Tibial nerve (tissue), 4 donors: ENCODE measurements at regions not wholly inside any gene's neighbourhood (a gene's known extent, or its start where the extent isn't known, plus 50 kb on each side); places are given as distances from the start of the nearest gene placed in this dataset.

Source experiments
- DNase-seq, 2 donors: peaks; one replicate each; pipeline ENCODE4 v3.0.0-alpha.2; 2019; ENCODE audit warnings: low spot score in 2 of 2
- H3K27ac ChIP-seq, 4 donors: fragments of 200-600 bp; sonication (generic) in 3 of 4; one replicate each; pipeline ENCODE4 v1.5.1; 2017 to 2019; ENCODE audit warnings: mild to moderate bottlenecking in 1 of 4
- H3K27me3 ChIP-seq, 2 donors: fragments of 200-600 bp; sonication (generic) in 1 of 2; one replicate each; pipeline versions ENCODE4 v1.5.1 to v1.6.0; 2017 to 2019
- H3K36me3 ChIP-seq, 3 donors: fragments of 200-600 bp; sonication (generic); one replicate each; pipeline ENCODE4 v1.5.1; 2018 to 2019
- H3K4me1 ChIP-seq, 4 donors: fragments of 200-600 bp; sonication (generic) in 3 of 4; one replicate each; pipeline ENCODE4 v1.5.1; 2017 to 2019
- H3K4me3 ChIP-seq, 4 donors: fragments of 200-600 bp; sonication (generic) in 3 of 4; one replicate each; pipeline ENCODE4 v1.5.1; 2017 to 2019; ENCODE audit warnings: mild to moderate bottlenecking in 1 of 4, moderate library complexity in 1 of 4
- H3K9me3 ChIP-seq, 4 donors: fragments of 200-600 bp; sonication (generic) in 3 of 4; one replicate each; pipeline ENCODE4 v1.5.1; 2017 to 2019
- CTCF ChIP-seq, 5 experiments: fragments of 200-600 bp in 3 of 5; fragments of 450-650 bp in 2 of 5; sonication (generic) in 3 of 5; IDR thresholded peaks; one replicate each; pipeline ENCODE4 v1.5.1; 2016 to 2019; ENCODE audit warnings: antibody characterized with exemption in 5 of 5, mild to moderate bottlenecking in 3 of 5, moderate library complexity in 2 of 5
- EP300 ChIP-seq, 2 donors: sonication (generic); formaldehyde crosslinking; IDR thresholded peaks; one replicate each; pipeline ENCODE4 v1.6.1; 2017; ENCODE audit warnings: antibody characterized with exemption in 2 of 2, mild to moderate bottlenecking in 1 of 2
- POLR2A ChIP-seq, 2 donors: fragments of 450-650 bp; IDR thresholded peaks; one replicate each; pipeline ENCODE4 v1.6.1; 2017; ENCODE audit warnings: antibody characterized with exemption in 2 of 2, mild to moderate bottlenecking in 2 of 2, moderate library complexity in 2 of 2
- WGBS, 2 donors: methylation state at CpG; one replicate each; pipeline ENCODE4 v1.1.5; 2018; 5-methylcytosine and 5-hydroxymethylcytosine counted together

GRCh38 chr12:114041136-114041535 is 75.0 kb upstream of the RBM19 start:
- WGBS, 2 donors, result 82 to 87% methylated on average over 6 of the region's 6 CpGs
- TF ChIP-seq CTCF (IDR thresholded peaks at IDR 0.05), result no peak
- TF ChIP-seq EP300 (IDR thresholded peaks at IDR 0.05), result no peak
- Histone ChIP-seq H3K4me3 (no peak overlapping the region), H3K9me3 (no peaks in the 10 kb centered on the region), H3K36me3 (no peaks in the 10 kb centered on the region), H3K27ac (no peak overlapping the region), H3K27me3 (no peaks in the 10 kb centered on the region), H3K4me1 (no peaks in the 10 kb centered on the region)
- DNase-seq, result no peak

- WGBS, 2 donors, result 92 to 95% methylated on average over 3 of the region's 3 CpGs
- no peak for DNase-seq
- TF ChIP-seq EP300 (IDR thresholded peaks at IDR 0.05) (no peak), POLR2A (IDR thresholded peaks at IDR 0.05) (no peak), CTCF (IDR thresholded peaks at IDR 0.05) (no peak)
- Histone ChIP-seq H3K27ac (no peak overlapping the region), H3K9me3 (no peaks in the 10 kb centered on the region), H3K27me3 (no peaks in the 10 kb centered on the region), H3K36me3 (no peaks in the 10 kb centered on the region), H3K4me1 (no peaks in the 10 kb centered on the region), H3K4me3 (no peak overlapping the region)
Observed at GRCh38 chr12:114038962-114039361, 72.8 kb upstream of the RBM19 start.

GRCh38 chr12:114032801-114033200 is 66.7 kb upstream of the RBM19 start:
- H3K4me1 ChIP-seq, result no peaks in the 10 kb centered on the region
- H3K9me3 ChIP-seq, result no peaks in the 10 kb centered on the region
- H3K36me3 ChIP-seq, result no peaks in the 10 kb centered on the region
- no peak for DNase-seq
- H3K27ac ChIP-seq, result no peak overlapping the region
- H3K27me3 ChIP-seq, result no peaks in the 10 kb centered on the region
- H3K4me3 ChIP-seq, result no peak overlapping the region
- WGBS, 2 donors, result 90% methylated on average over 3 of the region's 3 CpGs
- no peak for TF ChIP-seq POLR2A (IDR thresholded peaks at IDR 0.05)
- TF ChIP-seq EP300 (IDR thresholded peaks at IDR 0.05), result no peak
- no peak for TF ChIP-seq CTCF (IDR thresholded peaks at IDR 0.05)

DNA sequence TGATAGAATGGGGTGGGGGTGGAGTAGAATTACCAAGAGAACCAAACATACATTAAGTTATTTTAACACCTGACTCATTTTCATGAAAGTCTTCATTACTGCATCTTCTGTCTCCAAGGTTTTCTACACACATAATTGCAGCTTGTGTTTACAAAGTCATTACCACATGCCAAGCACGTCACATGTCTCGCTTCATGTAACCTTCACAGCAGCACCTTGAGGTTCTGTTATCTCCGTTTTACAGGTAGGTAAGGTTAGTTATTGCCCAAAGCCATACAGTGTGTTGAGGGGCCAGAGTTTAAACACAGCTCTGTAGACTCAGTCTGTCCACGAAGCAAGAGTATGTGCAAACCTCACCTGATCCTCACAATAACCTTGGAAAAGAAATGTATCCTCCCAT is 64.3 kb upstream of the RBM19 start:
- Histone ChIP-seq H3K27ac (no peak overlapping the region), H3K4me1 (no peaks in the 10 kb centered on the region), H3K9me3 (peaks cover 0 to 9% (median 0%) of the 10 kb centered on the region in 4 donors), H3K4me3 (no peak overlapping the region), H3K36me3 (no peaks in the 10 kb centered on the region), H3K27me3 (no peaks in the 10 kb centered on the region)
- DNase-seq, result no peak
- WGBS, 2 donors, result 70 to 79% methylated on average over 4 of the region's 4 CpGs
- no peak for TF ChIP-seq EP300 (IDR thresholded peaks at IDR 0.05)
- no peak for TF ChIP-seq POLR2A (IDR thresholded peaks at IDR 0.05)
- no peak for TF ChIP-seq CTCF (IDR thresholded peaks at IDR 0.05)

GRCh38 chr12:114026805-114027204 is 60.7 kb upstream of the RBM19 start:
- no peak for DNase-seq
- no peak overlapping the region for H3K4me3 ChIP-seq
- H3K36me3 ChIP-seq, result no peaks in the 10 kb centered on the region
- WGBS, 2 donors, result 82% methylated on average over 4 of the region's 4 CpGs
- H3K27ac ChIP-seq, result no peak overlapping the region
- TF ChIP-seq POLR2A (IDR thresholded peaks at IDR 0.05), result no peak
- no peak for TF ChIP-seq EP300 (IDR thresholded peaks at IDR 0.05)
- TF ChIP-seq CTCF (IDR thresholded peaks at IDR 0.05), result no peak
- no peaks in the 10 kb centered on the region for H3K27me3 ChIP-seq
- peaks cover 0 to 9% (median 0%) of the 10 kb centered on the region in 4 donors for H3K9me3 ChIP-seq
- H3K4me1 ChIP-seq, result no peaks in the 10 kb centered on the region
